ENCODE measurements at regions not wholly inside any gene's neighbourhood (a gene's known extent, or its start where the extent isn't known, plus 50 kb on each side); places are given as distances from the start of the nearest gene placed in this dataset.

DNA sequence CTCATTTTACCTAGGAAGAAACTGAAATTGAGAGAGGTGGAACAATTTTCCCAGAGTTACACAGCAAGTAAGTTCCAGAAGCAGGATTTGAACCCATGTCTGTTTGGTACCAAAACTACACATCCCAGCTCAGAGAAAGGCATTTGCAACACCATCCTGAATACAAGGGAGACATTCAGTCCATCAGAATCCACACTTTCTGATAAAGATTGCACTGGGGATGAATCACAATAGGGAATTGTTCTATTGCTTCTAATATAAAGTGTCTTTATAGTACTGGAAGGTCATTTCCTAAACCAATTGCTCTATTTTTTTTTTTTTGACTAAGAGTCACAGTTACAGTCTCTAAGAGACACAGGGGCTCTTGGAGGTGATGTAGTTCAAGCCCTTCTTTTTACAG, 208.1 kb upstream of the CADM1 start:
- intact Hi-C loops (cut with DNase I, micrococcal nuclease), result no loop called here
- no peak for DNase-seq
- Histone ChIP-seq H3K9me3 (no peaks in the 10 kb centered on the region), H3K4me3 (no peak overlapping the region), H3K36me3 (ENCODE audit: low read depth) (no peaks in the 10 kb centered on the region), H3K4me1 (ENCODE audit: low read depth) (no peaks in the 10 kb centered on the region)
- no peak for ATAC-seq
- TF ChIP-seq, protein P1, sequence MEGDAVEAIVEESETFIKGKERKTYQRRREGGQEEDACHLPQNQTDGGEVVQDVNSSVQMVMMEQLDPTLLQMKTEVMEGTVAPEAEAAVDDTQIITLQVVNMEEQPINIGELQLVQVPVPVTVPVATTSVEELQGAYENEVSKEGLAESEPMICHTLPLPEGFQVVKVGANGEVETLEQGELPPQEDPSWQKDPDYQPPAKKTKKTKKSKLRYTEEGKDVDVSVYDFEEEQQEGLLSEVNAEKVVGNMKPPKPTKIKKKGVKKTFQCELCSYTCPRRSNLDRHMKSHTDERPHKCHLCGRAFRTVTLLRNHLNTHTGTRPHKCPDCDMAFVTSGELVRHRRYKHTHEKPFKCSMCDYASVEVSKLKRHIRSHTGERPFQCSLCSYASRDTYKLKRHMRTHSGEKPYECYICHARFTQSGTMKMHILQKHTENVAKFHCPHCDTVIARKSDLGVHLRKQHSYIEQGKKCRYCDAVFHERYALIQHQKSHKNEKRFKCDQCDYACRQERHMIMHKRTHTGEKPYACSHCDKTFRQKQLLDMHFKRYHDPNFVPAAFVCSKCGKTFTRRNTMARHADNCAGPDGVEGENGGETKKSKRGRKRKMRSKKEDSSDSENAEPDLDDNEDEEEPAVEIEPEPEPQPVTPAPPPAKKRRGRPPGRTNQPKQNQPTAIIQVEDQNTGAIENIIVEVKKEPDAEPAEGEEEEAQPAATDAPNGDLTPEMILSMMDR (IDR thresholded peaks at IDR 0.05), result no peak

GRCh38 chr11:115710980-115711379, 206.8 kb upstream of the CADM1 start:
- TF ChIP-seq, protein P1 (IDR thresholded peaks at IDR 0.05), result no peak
- H3K36me3 ChIP-seq (ENCODE audit: low read depth), result no peaks in the 10 kb centered on the region
- intact Hi-C loops (cut with DNase I, micrococcal nuclease), result no loop called here
- ATAC-seq (no peak), DNase-seq (no peak)
- H3K4me3 ChIP-seq, result no peak overlapping the region
- H3K4me1 ChIP-seq (ENCODE audit: low read depth), result no peaks in the 10 kb centered on the region
- no peaks in the 10 kb centered on the region for H3K9me3 ChIP-seq

DNA sequence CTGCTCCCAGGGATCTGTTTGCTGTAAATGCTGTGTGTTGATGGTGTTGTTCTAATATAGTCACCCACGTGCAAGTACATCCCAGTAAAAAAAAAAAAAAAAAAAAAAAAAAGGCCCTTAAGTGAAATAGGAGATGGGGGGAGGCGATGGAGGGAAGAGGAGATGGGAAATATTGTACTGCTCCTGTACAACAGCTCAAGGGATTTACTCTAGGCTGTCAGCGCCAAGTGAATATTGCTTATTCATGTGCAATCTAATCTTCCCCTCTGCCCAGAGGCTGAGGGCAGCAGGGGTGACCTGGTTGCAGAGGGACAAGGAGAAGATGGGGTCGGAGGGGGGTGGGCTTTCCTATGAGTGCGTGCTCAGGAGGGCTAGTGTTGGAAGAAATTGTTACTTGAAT, 206.2 kb upstream of the CADM1 start:
- no peak for DNase-seq
- intact Hi-C loops (cut with DNase I, micrococcal nuclease), result no loop called here
- Histone ChIP-seq H3K4me3 (no peak overlapping the region), H3K36me3 (ENCODE audit: low read depth) (no peaks in the 10 kb centered on the region), H3K9me3 (no peaks in the 10 kb centered on the region), H3K4me1 (ENCODE audit: low read depth) (no peaks in the 10 kb centered on the region)
- ATAC-seq, result no peak
- TF ChIP-seq, protein P1 (IDR thresholded peaks at IDR 0.05), result no peak

GRCh38 chr11:115709297-115709696, 205.1 kb upstream of the CADM1 start:
- intact Hi-C loops (cut with DNase I, micrococcal nuclease), result no loop called here
- DNase-seq (no peak), ATAC-seq (peak; percentile 49)

DNA sequence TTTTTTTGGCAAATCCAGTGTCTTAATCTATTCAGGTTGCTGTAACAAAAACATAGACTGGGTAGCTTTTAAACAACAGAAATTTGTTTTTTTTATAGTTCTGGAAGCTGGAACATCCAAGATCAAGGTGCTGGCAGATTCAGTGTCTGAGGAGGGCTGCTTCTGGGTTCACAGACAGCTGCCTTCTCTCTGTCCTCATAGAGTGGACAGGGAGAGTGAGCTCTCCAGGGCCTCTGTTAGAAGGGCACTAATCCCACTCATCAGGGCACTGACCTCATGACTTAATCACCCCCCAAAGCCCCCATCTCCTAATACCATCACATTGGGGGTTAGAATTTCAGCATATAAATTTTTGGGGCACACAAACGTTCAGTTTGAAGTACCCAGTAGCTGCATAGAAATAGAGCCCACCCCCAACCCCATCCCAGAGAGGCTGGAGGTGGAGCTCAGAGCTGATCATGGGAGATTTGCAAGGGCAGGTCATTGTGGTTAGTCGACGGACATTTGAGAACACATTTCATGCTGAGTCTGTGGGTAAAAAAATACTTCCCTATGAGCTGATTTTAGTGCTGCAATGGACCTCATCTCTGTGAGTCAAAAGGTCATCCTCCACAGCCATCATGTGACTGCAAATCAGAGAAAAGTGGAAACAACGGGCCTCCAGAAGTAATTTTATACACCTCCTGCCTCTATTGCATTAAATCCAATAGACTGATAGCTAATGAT, 203.1 kb upstream of the CADM1 start:
- intact Hi-C loops (cut with DNase I, micrococcal nuclease), result no loop called here
- Histone ChIP-seq H3K9me3 (no peaks in the 10 kb centered on the region), H3K36me3 (ENCODE audit: low read depth) (no peaks in the 10 kb centered on the region), H3K4me1 (ENCODE audit: low read depth) (no peaks in the 10 kb centered on the region), H3K4me3 (no peak overlapping the region)
- ATAC-seq (peak; percentile 50), DNase-seq (peak in 1 of 3 donors; percentile 17)
- TF ChIP-seq, protein P1 (IDR thresholded peaks at IDR 0.05), result no peak

More at GRCh38 chr11:115709297-115709696, 205.1 kb upstream of the CADM1 start:
- no peaks in the 10 kb centered on the region for H3K9me3 ChIP-seq
- H3K4me3 ChIP-seq, result no peak overlapping the region
- TF ChIP-seq, protein P1 (IDR thresholded peaks at IDR 0.05), result no peak
- H3K36me3 ChIP-seq (ENCODE audit: low read depth), result no peaks in the 10 kb centered on the region
- no peaks in the 10 kb centered on the region for H3K4me1 ChIP-seq (ENCODE audit: low read depth)
